ENCODE measurements at regions not wholly inside any gene's neighbourhood (a gene's known extent, or its start where the extent isn't known, plus 50 kb on each side); places are given as distances from the start of the nearest gene placed in this dataset.

DNA sequence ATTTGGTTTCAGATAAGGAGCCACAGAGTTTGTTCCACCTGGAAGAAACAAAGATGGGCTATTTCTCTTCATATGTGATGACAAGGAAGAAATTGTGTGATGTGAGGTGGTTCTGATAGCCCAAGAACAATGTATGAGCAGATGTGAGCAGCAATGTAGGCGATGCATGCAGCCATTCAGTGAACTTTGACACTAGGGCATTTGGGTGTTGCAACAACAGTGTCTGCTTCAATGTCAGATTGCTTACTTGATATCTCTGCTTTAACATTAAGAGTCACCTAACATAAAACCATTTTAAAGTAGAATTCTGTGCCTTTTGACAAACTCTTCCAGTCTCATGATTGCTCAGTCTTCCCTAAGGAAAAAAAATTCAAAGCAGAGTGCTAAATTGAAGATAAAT is 865.4 kb downstream of the SLITRK6 start:
- TF ChIP-seq, protein P1, sequence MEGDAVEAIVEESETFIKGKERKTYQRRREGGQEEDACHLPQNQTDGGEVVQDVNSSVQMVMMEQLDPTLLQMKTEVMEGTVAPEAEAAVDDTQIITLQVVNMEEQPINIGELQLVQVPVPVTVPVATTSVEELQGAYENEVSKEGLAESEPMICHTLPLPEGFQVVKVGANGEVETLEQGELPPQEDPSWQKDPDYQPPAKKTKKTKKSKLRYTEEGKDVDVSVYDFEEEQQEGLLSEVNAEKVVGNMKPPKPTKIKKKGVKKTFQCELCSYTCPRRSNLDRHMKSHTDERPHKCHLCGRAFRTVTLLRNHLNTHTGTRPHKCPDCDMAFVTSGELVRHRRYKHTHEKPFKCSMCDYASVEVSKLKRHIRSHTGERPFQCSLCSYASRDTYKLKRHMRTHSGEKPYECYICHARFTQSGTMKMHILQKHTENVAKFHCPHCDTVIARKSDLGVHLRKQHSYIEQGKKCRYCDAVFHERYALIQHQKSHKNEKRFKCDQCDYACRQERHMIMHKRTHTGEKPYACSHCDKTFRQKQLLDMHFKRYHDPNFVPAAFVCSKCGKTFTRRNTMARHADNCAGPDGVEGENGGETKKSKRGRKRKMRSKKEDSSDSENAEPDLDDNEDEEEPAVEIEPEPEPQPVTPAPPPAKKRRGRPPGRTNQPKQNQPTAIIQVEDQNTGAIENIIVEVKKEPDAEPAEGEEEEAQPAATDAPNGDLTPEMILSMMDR (IDR thresholded peaks at IDR 0.05): no peak
- TF ChIP-seq POLR2AphosphoS5 (IDR thresholded peaks at IDR 0.05): no peak
- no peak for TF ChIP-seq EP300 (IDR thresholded peaks at IDR 0.05)

Data from upper lobe of left lung (tissue), 4 donors.